ENCODE measurements at regions not wholly inside any gene's neighbourhood (a gene's known extent, or its start where the extent isn't known, plus 50 kb on each side); places are given as distances from the start of the nearest gene placed in this dataset.
A peak's percentile ranks its signal among the peaks of the same experiment; 100 is the strongest.

DNA sequence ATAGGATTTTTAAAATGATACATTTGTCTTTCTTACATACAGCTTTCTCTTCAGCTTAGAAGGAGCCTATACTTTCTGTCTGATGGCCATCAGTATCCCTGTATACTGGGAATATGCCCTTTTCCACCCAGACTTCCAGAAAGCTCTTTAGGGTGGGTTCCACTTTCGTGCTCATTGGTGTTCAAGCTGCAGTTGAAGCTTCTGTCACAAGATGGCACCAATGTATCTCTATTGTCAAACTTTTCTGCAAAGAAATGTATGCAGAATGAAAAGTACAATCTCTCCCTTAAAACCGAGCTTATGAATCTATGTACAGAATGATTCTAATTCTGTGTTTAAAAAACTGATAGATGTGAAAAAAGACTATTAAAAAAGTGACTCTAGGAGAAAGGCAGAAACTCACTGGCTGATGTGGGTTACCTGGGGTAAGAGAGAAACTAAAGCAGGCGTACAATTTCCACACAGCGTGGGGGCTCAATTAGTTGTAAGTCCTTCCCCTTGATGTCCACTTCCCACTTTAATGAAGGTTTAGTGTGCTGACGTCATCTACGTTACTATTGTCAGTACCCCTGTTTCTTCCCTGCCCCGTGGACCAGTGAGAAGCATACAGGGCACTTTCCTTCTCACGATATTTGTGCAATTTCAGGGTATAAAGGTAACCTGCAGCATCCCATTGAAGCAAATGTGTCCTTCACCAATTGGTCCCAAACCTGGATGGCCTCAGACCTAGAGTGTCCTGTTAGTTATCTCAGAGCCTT, 57.3 kb upstream of the TCEAL2 start:
- H3K27ac ChIP-seq (ENCODE audit: low read depth, low read length) = no peak overlapping the region

GRCh38 chrX:102063445-102064074, 61.9 kb upstream of the TCEAL2 start:
- DNase-seq (ENCODE audit: low read depth, low spot score) = no peak
- TF ChIP-seq, protein P1, sequence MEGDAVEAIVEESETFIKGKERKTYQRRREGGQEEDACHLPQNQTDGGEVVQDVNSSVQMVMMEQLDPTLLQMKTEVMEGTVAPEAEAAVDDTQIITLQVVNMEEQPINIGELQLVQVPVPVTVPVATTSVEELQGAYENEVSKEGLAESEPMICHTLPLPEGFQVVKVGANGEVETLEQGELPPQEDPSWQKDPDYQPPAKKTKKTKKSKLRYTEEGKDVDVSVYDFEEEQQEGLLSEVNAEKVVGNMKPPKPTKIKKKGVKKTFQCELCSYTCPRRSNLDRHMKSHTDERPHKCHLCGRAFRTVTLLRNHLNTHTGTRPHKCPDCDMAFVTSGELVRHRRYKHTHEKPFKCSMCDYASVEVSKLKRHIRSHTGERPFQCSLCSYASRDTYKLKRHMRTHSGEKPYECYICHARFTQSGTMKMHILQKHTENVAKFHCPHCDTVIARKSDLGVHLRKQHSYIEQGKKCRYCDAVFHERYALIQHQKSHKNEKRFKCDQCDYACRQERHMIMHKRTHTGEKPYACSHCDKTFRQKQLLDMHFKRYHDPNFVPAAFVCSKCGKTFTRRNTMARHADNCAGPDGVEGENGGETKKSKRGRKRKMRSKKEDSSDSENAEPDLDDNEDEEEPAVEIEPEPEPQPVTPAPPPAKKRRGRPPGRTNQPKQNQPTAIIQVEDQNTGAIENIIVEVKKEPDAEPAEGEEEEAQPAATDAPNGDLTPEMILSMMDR (IDR thresholded peaks at IDR 0.05; ENCODE audit: low read depth, low read length) = no peak
- Histone ChIP-seq H3K27ac (ENCODE audit: low read depth, low read length) (no peak overlapping the region), H3K4me3 (ENCODE audit: low read depth, low read length) (no peak overlapping the region), H3K27me3 (ENCODE audit: control insufficient read depth, insufficient read depth, low read length) (no peaks in the 10 kb centered on the region), H3K9me3 (ENCODE audit: control insufficient read depth, insufficient read depth, low read length) (no peaks in the 10 kb centered on the region)
- ChIA-PET POLR2A (no interaction called here), CTCF (no interaction called here)

More for the DNA sequence above, 57.3 kb upstream of the TCEAL2 start:
- Histone ChIP-seq H3K4me3 (ENCODE audit: low read depth, low read length) (no peak overlapping the region), H3K27me3 (ENCODE audit: control insufficient read depth, insufficient read depth, low read length) (no peaks in the 10 kb centered on the region), H3K9me3 (ENCODE audit: control insufficient read depth, insufficient read depth, low read length) (no peaks in the 10 kb centered on the region; the same call in 1 of the 2 replicates)
- no peak for DNase-seq (ENCODE audit: low read depth, low spot score)
- CTCF ChIA-PET = no interaction called here
- POLR2A ChIA-PET = no interaction called here
- TF ChIP-seq, protein P1 (IDR thresholded peaks at IDR 0.05; ENCODE audit: low read depth, low read length) = peak; percentile 22; the same call in 1 of the 2 replicates

- no peak overlapping the region for H3K27ac ChIP-seq (ENCODE audit: low read depth, low read length)
- no peak for DNase-seq (ENCODE audit: low read depth, low spot score)
- H3K4me3 ChIP-seq (ENCODE audit: low read depth, low read length) = no peak overlapping the region
- ChIA-PET CTCF (no interaction called here), POLR2A (no interaction called here)
- no peaks in the 10 kb centered on the region; the same call in 1 of the 2 replicates for H3K9me3 ChIP-seq (ENCODE audit: control insufficient read depth, insufficient read depth, low read length)
- TF ChIP-seq, protein P1 (IDR thresholded peaks at IDR 0.05; ENCODE audit: low read depth, low read length) = no peak
- no peaks in the 10 kb centered on the region for H3K27me3 ChIP-seq (ENCODE audit: control insufficient read depth, insufficient read depth, low read length)
These were observed 81.0 kb upstream of the TCEAL2 start for GRCh38 chrX:102044496-102044895.

- TF ChIP-seq, protein P1 (IDR thresholded peaks at IDR 0.05; ENCODE audit: low read depth, low read length) = no peak
- DNase-seq (ENCODE audit: low read depth, low spot score) = no peak
- H3K9me3 ChIP-seq (ENCODE audit: control insufficient read depth, insufficient read depth, low read length) = no peaks in the 10 kb centered on the region; the same call in 1 of the 2 replicates
- no peak overlapping the region for H3K4me3 ChIP-seq (ENCODE audit: low read depth, low read length)
- no peak overlapping the region for H3K27ac ChIP-seq (ENCODE audit: low read depth, low read length)
- POLR2A ChIA-PET = no interaction called here
- no peaks in the 10 kb centered on the region for H3K27me3 ChIP-seq (ENCODE audit: control insufficient read depth, insufficient read depth, low read length)
- CTCF ChIA-PET = no interaction called here
These were observed 82.1 kb upstream of the TCEAL2 start for GRCh38 chrX:102043380-102043779.
